Osteoblast (primary cell): ENCODE measurements at regions not wholly inside any gene's neighbourhood (a gene's known extent, or its start where the extent isn't known, plus 50 kb on each side); places are given as distances from the start of the nearest gene placed in this dataset.
"Not testable (repeated sequence)": the region's sequence is repeated elsewhere in the genome, so short reads cannot be mapped to it uniquely, and the experiment has no call there.

Source experiments
- DNase-seq: peaks from one replicate; pipeline ENCODE4 v3.0.0; 2011; ENCODE audit warnings: low spot score, mixed read lengths; ENCODE audit not compliant: insufficient read length; ENCODE audit errors: missing footprints
- H2AFZ ChIP-seq: 2 replicates; pipeline ENCODE4 v1.6.0; 2011; ENCODE audit warnings: mild to moderate bottlenecking, low read length
- H3K27ac ChIP-seq: 2 replicates; pipeline ENCODE4 v1.5.1; 2011; ENCODE audit warnings: mild to moderate bottlenecking, low read depth, low read length, moderate library complexity
- H3K27me3 ChIP-seq: 2 replicates; pipeline ENCODE4 v1.6.0; 2012; ENCODE audit warnings: mild to moderate bottlenecking, control low read depth, inconsistent platforms, low read length, moderate library complexity; ENCODE audit not compliant: insufficient read depth
- H3K36me3 ChIP-seq: 2 replicates; pipeline ENCODE4 v1.5.1; 2011; ENCODE audit warnings: mild to moderate bottlenecking, low read length, control low read depth, moderate library complexity; ENCODE audit not compliant: insufficient read depth
- H3K4me1 ChIP-seq: 2 replicates; pipeline ENCODE4 v1.5.1; 2011; ENCODE audit warnings: mild to moderate bottlenecking, low read length, control low read depth, moderate library complexity; ENCODE audit not compliant: insufficient read depth
- H3K4me2 ChIP-seq: 2 replicates; pipeline ENCODE4 v1.6.0; 2011; ENCODE audit warnings: mild to moderate bottlenecking, low read length; ENCODE audit not compliant: insufficient read depth
- H3K4me3 ChIP-seq: fragments of 200-600 bp; sonication (generic); 3 replicates; pipeline ENCODE4 v1.5.1; 2012; ENCODE audit warnings: mild to moderate bottlenecking, low read length, inconsistent platforms; ENCODE audit not compliant: insufficient read depth
- H3K79me2 ChIP-seq: 2 replicates; pipeline ENCODE4 v1.6.0; 2012; ENCODE audit warnings: mild to moderate bottlenecking, low read length, control low read depth, inconsistent platforms; ENCODE audit not compliant: insufficient read depth
- H3K9me3 ChIP-seq: 2 replicates; pipeline ENCODE4 v1.5.1; 2011; ENCODE audit warnings: low read depth, low read length, control low read depth
- H4K20me1 ChIP-seq: 2 replicates; pipeline ENCODE4 v1.6.0; 2012; ENCODE audit warnings: mild to moderate bottlenecking, low read length, control low read depth; ENCODE audit not compliant: insufficient read depth
- TF ChIP-seq, protein P1 (sequence below): IDR thresholded peaks from 2 replicates; pipeline ENCODE4 v1.5.1; 2011; ENCODE audit warnings: mild to moderate bottlenecking, low read depth, low read length, moderate library complexity; ENCODE audit errors: extremely low read depth

GRCh38 chrX:39491548-39492297 lies 606.0 kb downstream of the BCOR start:
- Histone ChIP-seq H3K36me3 (no peaks in the 10 kb centered on the region), H3K79me2 (no peaks in the 10 kb centered on the region), H3K27me3 (peaks cover 59% of the 10 kb centered on the region), H3K4me2 (no peak overlapping the region), H4K20me1 (peaks cover 3% of the 10 kb centered on the region), H3K4me3 (no peak overlapping the region), H3K4me1 (no peaks in the 10 kb centered on the region), H3K27ac (no peak overlapping the region), H3K9me3 (no peaks in the 10 kb centered on the region), H2AFZ (no peak overlapping the region)
- no peak for DNase-seq
- TF ChIP-seq, protein P1, sequence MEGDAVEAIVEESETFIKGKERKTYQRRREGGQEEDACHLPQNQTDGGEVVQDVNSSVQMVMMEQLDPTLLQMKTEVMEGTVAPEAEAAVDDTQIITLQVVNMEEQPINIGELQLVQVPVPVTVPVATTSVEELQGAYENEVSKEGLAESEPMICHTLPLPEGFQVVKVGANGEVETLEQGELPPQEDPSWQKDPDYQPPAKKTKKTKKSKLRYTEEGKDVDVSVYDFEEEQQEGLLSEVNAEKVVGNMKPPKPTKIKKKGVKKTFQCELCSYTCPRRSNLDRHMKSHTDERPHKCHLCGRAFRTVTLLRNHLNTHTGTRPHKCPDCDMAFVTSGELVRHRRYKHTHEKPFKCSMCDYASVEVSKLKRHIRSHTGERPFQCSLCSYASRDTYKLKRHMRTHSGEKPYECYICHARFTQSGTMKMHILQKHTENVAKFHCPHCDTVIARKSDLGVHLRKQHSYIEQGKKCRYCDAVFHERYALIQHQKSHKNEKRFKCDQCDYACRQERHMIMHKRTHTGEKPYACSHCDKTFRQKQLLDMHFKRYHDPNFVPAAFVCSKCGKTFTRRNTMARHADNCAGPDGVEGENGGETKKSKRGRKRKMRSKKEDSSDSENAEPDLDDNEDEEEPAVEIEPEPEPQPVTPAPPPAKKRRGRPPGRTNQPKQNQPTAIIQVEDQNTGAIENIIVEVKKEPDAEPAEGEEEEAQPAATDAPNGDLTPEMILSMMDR, result no peak

DNA sequence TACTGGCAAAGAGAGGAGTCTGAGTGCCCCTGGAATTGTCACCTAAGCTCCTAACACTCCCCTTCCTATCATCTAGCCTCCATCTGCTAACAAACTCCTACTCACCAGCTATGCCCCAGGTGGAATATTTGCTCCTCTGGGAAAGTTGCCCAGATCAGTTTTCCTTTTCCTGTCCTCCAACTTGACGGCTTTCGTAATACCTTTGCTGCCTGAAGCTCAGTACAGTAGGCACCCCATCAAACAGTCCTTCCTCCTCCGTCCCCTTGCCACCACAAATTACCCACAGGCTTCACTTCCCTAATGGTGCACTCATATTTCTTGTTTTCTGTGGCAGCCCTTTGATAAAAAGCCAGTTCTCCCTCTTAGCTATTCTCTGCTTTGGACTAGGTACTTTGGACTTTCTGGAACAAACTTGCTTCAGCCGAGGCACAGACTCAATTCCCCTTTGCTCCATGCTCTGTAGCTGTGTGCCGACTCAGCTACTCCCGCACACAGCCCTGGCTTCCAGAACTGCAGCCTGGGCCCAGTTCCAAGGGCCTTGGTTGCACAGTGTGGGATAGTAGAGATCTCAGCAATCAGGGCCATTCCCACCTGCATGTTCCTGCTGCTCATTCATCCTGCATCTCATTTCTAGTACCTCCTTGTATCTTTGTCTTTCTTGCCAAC lies 605.1 kb downstream of the BCOR start:
- H2AFZ ChIP-seq, result no peak overlapping the region
- no peaks in the 10 kb centered on the region for H3K79me2 ChIP-seq
- peaks cover 3% of the 10 kb centered on the region for H4K20me1 ChIP-seq
- H3K4me2 ChIP-seq, result no peak overlapping the region
- H3K27me3 ChIP-seq, result peaks cover 59% of the 10 kb centered on the region
- H3K27ac ChIP-seq, result no peak overlapping the region
- H3K9me3 ChIP-seq, result no peaks in the 10 kb centered on the region
- H3K36me3 ChIP-seq, result no peaks in the 10 kb centered on the region
- DNase-seq, result no peak
- TF ChIP-seq, protein P1, result no peak
- no peaks in the 10 kb centered on the region for H3K4me1 ChIP-seq
- H3K4me3 ChIP-seq, result no peak overlapping the region

DNA sequence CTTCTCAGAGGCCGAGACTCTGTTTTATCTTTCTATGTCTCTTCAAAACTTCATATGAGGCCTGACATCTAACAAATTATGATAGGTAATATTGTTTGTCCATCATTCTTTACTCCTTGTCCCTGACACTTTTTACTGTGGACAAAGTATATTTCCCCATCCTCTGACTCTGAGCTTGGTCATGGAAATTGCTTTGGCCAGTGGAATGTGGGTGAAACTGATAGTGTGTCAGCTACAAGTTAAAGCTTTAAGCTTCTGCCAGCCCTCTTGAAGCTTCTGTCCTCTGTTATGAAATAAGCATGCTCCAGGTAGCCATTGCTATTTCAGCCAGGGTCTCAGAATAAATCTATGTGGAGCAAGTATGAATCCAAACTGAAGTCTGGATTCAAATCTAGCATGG lies 604.6 kb downstream of the BCOR start:
- Histone ChIP-seq H3K4me3 (no peak overlapping the region), H4K20me1 (peaks cover 3% of the 10 kb centered on the region), H3K36me3 (no peaks in the 10 kb centered on the region), H3K27ac (no peak overlapping the region), H3K79me2 (no peaks in the 10 kb centered on the region), H3K4me2 (no peak overlapping the region), H3K4me1 (no peaks in the 10 kb centered on the region), H3K9me3 (no peaks in the 10 kb centered on the region), H2AFZ (no peak overlapping the region), H3K27me3 (peaks cover 57% of the 10 kb centered on the region)
- TF ChIP-seq, protein P1, result no peak
- DNase-seq, result peak; percentile 47

DNA sequence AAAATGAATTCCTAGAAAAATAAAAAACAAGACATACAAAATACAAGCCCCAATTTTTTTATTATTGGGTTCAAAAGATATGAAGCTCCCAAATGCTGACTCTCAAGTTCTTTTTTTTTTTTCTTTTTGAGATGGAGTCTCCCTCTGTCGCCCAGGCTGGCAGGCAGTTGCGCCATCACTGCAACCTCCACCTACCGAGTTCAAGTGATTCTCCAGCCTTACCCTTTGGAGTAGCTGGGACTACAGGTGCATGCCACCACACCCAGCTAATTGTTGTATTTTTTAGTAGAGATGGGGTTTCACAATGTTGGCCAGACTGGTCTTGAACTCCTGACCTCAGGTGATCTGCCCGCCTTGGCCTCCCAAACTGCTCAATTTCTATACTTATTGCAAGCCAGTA lies 600.6 kb downstream of the BCOR start:
- not testable (repeated sequence) for H3K36me3 ChIP-seq, H3K27ac ChIP-seq, H3K9me3 ChIP-seq, DNase-seq, H2AFZ ChIP-seq, H3K4me2 ChIP-seq, H4K20me1 ChIP-seq, H3K4me1 ChIP-seq, H3K4me3 ChIP-seq, H3K79me2 ChIP-seq
- peaks cover 38% of the 10 kb centered on the region for H3K27me3 ChIP-seq
